Parathyroid adenoma (tissue), 2 donors: ENCODE measurements at regions not wholly inside any gene's neighbourhood (a gene's known extent, or its start where the extent isn't known, plus 50 kb on each side); places are given as distances from the start of the nearest gene placed in this dataset.

Source experiments
- H2AFZ ChIP-seq: fragments of 300-600 bp; sonication (generic); one replicate; pipeline ENCODE4 v1.7.0; 2017; ENCODE audit warnings: antibody characterized with exemption, mild to moderate bottlenecking
- H3K27ac ChIP-seq: fragments of 300-600 bp; sonication (generic); one replicate; pipeline ENCODE4 v1.7.0; 2017
- H3K27me3 ChIP-seq: fragments of 300-600 bp; sonication (generic); one replicate; pipeline ENCODE4 v1.7.0; 2017; ENCODE audit warnings: low read length; ENCODE audit not compliant: control insufficient read depth, insufficient read depth
- H3K36me3 ChIP-seq: fragments of 300-600 bp; sonication (generic); one replicate; pipeline ENCODE4 v1.7.0; 2017; ENCODE audit warnings: low read length; ENCODE audit not compliant: control insufficient read depth, insufficient read depth
- H3K4me1 ChIP-seq: fragments of 300-600 bp; sonication (generic); one replicate; pipeline ENCODE4 v1.7.0; 2017; ENCODE audit warnings: control low read depth
- H3K4me2 ChIP-seq: fragments of 300-600 bp; sonication (generic); one replicate; pipeline ENCODE4 v1.7.0; 2017; ENCODE audit warnings: low read length
- H3K4me3 ChIP-seq: fragments of 300-600 bp; sonication (generic); one replicate; pipeline ENCODE4 v1.7.0; 2017; ENCODE audit warnings: low read depth, low read length
- H3K79me2 ChIP-seq: fragments of 300-600 bp; sonication (generic); one replicate; pipeline ENCODE4 v1.7.0; 2017; ENCODE audit warnings: control low read depth
- H3K9ac ChIP-seq: fragments of 300-600 bp; sonication (generic); one replicate; pipeline ENCODE4 v1.7.0; 2017; ENCODE audit warnings: mild to moderate bottlenecking
- H3K9me3 ChIP-seq: fragments of 300-600 bp; sonication (generic); one replicate; pipeline ENCODE4 v1.7.0; 2017; ENCODE audit warnings: low read length; ENCODE audit not compliant: control insufficient read depth
- CTCF ChIP-seq: fragments of 300-600 bp; sonication (generic); IDR thresholded peaks from one replicate; pipeline ENCODE4 v1.7.0; 2017; ENCODE audit warnings: antibody characterized with exemption, mild to moderate bottlenecking
- donor health status: primary hyperparathyroidism.

- H3K79me2 ChIP-seq = no peaks in the 10 kb centered on the region
- H3K27ac ChIP-seq = no peak overlapping the region
These were observed 209.3 kb downstream of the SLC4A3 start for GRCh38 chr2:219836647-219837177.

GRCh38 chr2:219844401-219845091, 217.1 kb downstream of the SLC4A3 start:
- Histone ChIP-seq H3K27ac (no peak overlapping the region), H2AFZ (no peak overlapping the region), H3K4me1 (no peaks in the 10 kb centered on the region), H3K9ac (no peak overlapping the region), H3K36me3 (no peaks in the 10 kb centered on the region), H3K79me2 (no peaks in the 10 kb centered on the region), H3K4me3 (no peak overlapping the region), H3K9me3 (no peaks in the 10 kb centered on the region), H3K4me2 (no peak overlapping the region), H3K27me3 (no peaks in the 10 kb centered on the region)
- no peak for TF ChIP-seq CTCF

More at GRCh38 chr2:219836647-219837177, 209.3 kb downstream of the SLC4A3 start:
- H3K4me2 ChIP-seq = no peak overlapping the region
- no peaks in the 10 kb centered on the region for H3K27me3 ChIP-seq
- no peak overlapping the region for H2AFZ ChIP-seq
- H3K9me3 ChIP-seq = no peaks in the 10 kb centered on the region
- no peak overlapping the region for H3K9ac ChIP-seq
- no peak overlapping the region for H3K4me3 ChIP-seq
- H3K4me1 ChIP-seq = no peaks in the 10 kb centered on the region
- no peaks in the 10 kb centered on the region for H3K36me3 ChIP-seq
- no peak for TF ChIP-seq CTCF

GRCh38 chr2:219848882-219849281, 221.5 kb downstream of the SLC4A3 start:
- H3K27ac ChIP-seq = no peak overlapping the region
- H3K9ac ChIP-seq = no peak overlapping the region
- H3K36me3 ChIP-seq = no peaks in the 10 kb centered on the region
- H3K27me3 ChIP-seq = no peaks in the 10 kb centered on the region
- H3K4me1 ChIP-seq = no peaks in the 10 kb centered on the region
- no peak overlapping the region for H3K4me2 ChIP-seq
- no peak for TF ChIP-seq CTCF
- no peaks in the 10 kb centered on the region for H3K79me2 ChIP-seq
- no peak overlapping the region for H3K4me3 ChIP-seq
- no peak overlapping the region for H2AFZ ChIP-seq
- no peaks in the 10 kb centered on the region for H3K9me3 ChIP-seq

- H3K9me3 ChIP-seq = no peaks in the 10 kb centered on the region
- H3K9ac ChIP-seq = no peak overlapping the region
- no peak overlapping the region for H3K4me2 ChIP-seq
- no peak for TF ChIP-seq CTCF
- no peaks in the 10 kb centered on the region for H3K36me3 ChIP-seq
- no peaks in the 10 kb centered on the region for H3K4me1 ChIP-seq
- H3K4me3 ChIP-seq = no peak overlapping the region
- H3K27me3 ChIP-seq = no peaks in the 10 kb centered on the region
- H3K79me2 ChIP-seq = no peaks in the 10 kb centered on the region
- no peak overlapping the region for H3K27ac ChIP-seq
- H2AFZ ChIP-seq = no peak overlapping the region
These were observed 223.7 kb downstream of the SLC4A3 start for GRCh38 chr2:219851169-219851568.
